Heart right ventricle (tissue), 16 donors: ENCODE measurements at regions not wholly inside any gene's neighbourhood (a gene's known extent, or its start where the extent isn't known, plus 50 kb on each side); places are given as distances from the start of the nearest gene placed in this dataset.

Experiments used
- ATAC-seq, 8 donors: fragments of 200-7000 bp; cut with Tn5 transposase; one replicate each; pipeline ENCODE4 v1.9.1; 2020; ENCODE audit warnings: mild to moderate bottlenecking in 8 of 8, moderate library complexity in 8 of 8, moderate number of reproducible peaks in 1 of 8
- DNase-seq, 2 donors: peaks; one replicate each; pipeline ENCODE4 v3.0.0-alpha.2; 2020
- H3K27ac ChIP-seq, 10 donors: fragments of 200-600 bp; sonication (generic) in 2 of 10; one replicate each; pipeline versions ENCODE4 v1.5.0 to v1.8.0; 2020 to 2022; ENCODE audit warnings: mild to moderate bottlenecking in 3 of 10
- H3K27me3 ChIP-seq, 7 donors: fragments of 200-600 bp; one replicate each; pipeline ENCODE4 v1.8.0; 2021 to 2022; ENCODE audit warnings: mild to moderate bottlenecking in 2 of 7
- H3K36me3 ChIP-seq, 9 donors: fragments of 200-600 bp; sonication (generic) in 1 of 9; one replicate each; pipeline versions ENCODE4 v1.5.0 to v1.8.0; 2020 to 2022; ENCODE audit warnings: mild to moderate bottlenecking in 2 of 9
- H3K4me1 ChIP-seq, 9 donors: fragments of 200-600 bp; sonication (generic) in 1 of 9; one replicate each; pipeline versions ENCODE4 v1.5.0 to v1.8.0; 2020 to 2022; ENCODE audit warnings: mild to moderate bottlenecking in 4 of 9
- H3K4me3 ChIP-seq, 10 donors: fragments of 200-600 bp; sonication (generic) in 2 of 10; one replicate each; pipeline versions ENCODE4 v1.5.0 to v1.8.0; 2020 to 2022; ENCODE audit warnings: mild to moderate bottlenecking in 7 of 10, moderate library complexity in 2 of 10
- H3K9me3 ChIP-seq, 11 donors: fragments of 200-600 bp in 10 of 11; sonication (generic) in 2 of 11; one replicate each; pipeline versions ENCODE4 v1.5.0 to v1.8.0; 2013 to 2022; ENCODE audit warnings: mild to moderate bottlenecking in 2 of 11, control low read depth in 1 of 11, moderate library complexity in 1 of 11
- CTCF ChIP-seq, 9 donors: fragments of 200-600 bp; sonication (generic) in 2 of 9; IDR thresholded peaks; one replicate each; pipeline versions ENCODE4 v1.5.0 to v1.8.0; 2021 to 2022; ENCODE audit warnings: antibody characterized with exemption in 9 of 9, mild to moderate bottlenecking in 5 of 9, moderate library complexity in 1 of 9
- WGBS, 2 donors: extraction: QIAGEN DNeasy Blood & Tissue Kit; methylation state at CpG; one replicate each; pipeline ENCODE4 v1.1.7; 2013; ENCODE audit warnings: inconsistent platforms in 1 of 2; 5-methylcytosine and 5-hydroxymethylcytosine counted together
- intact Hi-C, 10 donors: fragments of 100-400 bp; cut with DNase I; formaldehyde crosslinking; loops; one replicate each; pipeline versions ENCODE4 v1.11.1 to v1.14.2; 2022
- donor health status: Arrhythmogenic right ventricular cardiomyopathy.
- donor health status: ischemic (EF 13 %, LVEDD 7.1; RV severe dilation, severe dysfunction).
- donor health status: healthy with polysubstance abuse.
- donor health status: DM: no; HTN: yes; CAD: no.
- donor health status: DM: no; HTN: no; CAD: no.
- donor health status: ischemic (EF 25% LVEDD 6.9; RV normal size, moderate dysfunction).
- donor health status: ischemic (EF 25% LVEDD 5.7; RV mildly dilated, moderate dysfunction).
- donor health status: healthy.
- donor health status: DM: yes; HTN: yes; CAD: no.
- donor health status: Ischemic cardiomyopathy.
- donor health status: ischemic (EF 35%, LVEDD 5.7; RV mildly dilated, moderate dysfunction).
- donor health status: nonischemic (EF 11% LVEDD 7.7; RV severe dilation, severe dysfunction).
- donor health status: DM: yes; HTN: yes; CAD: no.
- donor health status: PGD.
- donor health status: ischemic (EF 29% LVEDD 5.4; RV normal size, mild dysfunction).
- donor health status: nonischemic (EF 23%, LVEDD 6.1; RV moderate dilation, normal function).

DNA sequence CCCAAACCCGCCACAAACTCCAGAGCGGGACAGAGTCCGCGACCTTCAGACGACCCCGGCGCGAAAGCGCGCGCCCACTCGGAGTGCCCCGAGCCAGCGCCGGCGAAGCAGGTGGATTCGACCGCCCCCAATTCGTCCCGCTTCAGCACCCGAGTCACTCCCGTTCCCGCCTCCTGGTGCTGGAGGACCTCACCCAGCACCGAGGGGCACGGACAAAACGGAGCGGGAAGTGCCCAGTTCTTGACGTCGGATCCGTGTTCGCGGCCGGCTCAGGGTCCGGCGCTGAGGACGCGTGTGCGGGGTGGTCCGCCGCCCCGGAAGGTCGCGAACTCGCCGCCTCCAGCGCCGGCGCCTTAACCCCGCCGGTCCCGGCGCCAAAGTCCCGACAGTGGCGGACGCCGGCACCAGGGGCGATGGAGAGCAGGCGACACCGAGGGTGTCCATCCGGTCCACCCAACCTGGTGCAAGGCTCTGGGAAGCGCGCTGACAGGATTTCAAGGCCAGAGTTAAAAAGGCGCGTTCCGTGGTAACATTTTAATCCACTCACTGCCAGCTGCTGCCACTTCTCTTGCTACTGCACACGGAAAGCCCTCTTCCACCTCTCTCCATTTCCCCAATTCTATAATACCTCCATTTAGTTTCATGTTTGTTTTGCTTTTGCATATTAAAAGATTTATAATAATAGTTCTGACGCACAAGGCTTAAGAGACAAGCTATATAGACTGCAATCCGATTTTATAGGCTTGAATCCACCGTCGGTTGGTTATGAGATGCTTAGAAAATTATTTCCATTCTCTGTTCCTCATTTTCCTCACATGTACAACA lies 240.0 kb upstream of the CPNE8 start:
- Histone ChIP-seq H3K4me3 (peak overlapping the region; percentile 18 to 61 (median 54)), H3K27me3 (peaks cover 6 to 40% (median 27%) of the 10 kb centered on the region in 7 donors), H3K9me3 (peaks cover 0 to 13% (median 3%) of the 10 kb centered on the region in 11 donors), H3K27ac (no peak overlapping the region), H3K4me1 (peaks cover 0 to 10% (median 7%) of the 10 kb centered on the region in 9 donors), H3K36me3 (no peaks in the 10 kb centered on the region)
- WGBS, 2 donors, result 4 to 5% methylated on average over 70 of the region's 70 CpGs
- intact Hi-C loops, result loop anchor here in 4 of 10 donors (2.0 to 10.0 kb wide), 3 partner anchors 127 to 129 kb away; no protein-coding TSS in a partner anchor
- peak in 7 of 9 donors; percentile 27 to 75 (median 68) for TF ChIP-seq CTCF (IDR thresholded peaks at IDR 0.05)
- DNase-seq (peak; percentile 21 to 60), ATAC-seq (peak in 6 of 8 donors; percentile 61 to 98 (median 82))

DNA sequence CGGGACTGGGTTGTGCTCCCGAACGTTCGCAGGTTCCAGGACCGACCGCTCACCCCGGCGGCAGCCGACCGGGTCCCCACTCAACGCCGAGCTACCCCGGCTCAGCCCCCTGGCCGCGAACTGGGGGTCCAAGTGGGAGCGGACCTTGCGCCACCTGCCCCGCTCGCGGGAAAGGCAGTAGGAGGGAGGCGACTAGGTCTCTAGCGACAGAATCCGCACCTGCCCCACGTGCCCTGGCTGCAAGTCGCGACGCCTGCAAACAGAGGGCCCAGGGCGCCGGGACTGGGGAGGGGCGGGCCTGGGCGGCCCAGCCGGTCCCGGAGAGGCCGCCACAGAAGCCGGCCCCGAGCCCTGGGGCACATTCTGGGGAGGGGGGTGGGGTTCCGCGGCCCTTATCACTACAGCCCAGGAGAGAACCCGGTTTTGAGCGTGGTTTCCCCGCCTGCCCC lies 239.2 kb upstream of the CPNE8 start:
- ATAC-seq (peak in 4 of 8 donors; percentile 24 to 59 (median 44)), DNase-seq (no peak)
- 13 to 15% methylated on average over 41 of the region's 41 CpGs for WGBS, 2 donors
- peaks cover 6 to 40% (median 27%) of the 10 kb centered on the region in 7 donors for H3K27me3 ChIP-seq
- no peaks in the 10 kb centered on the region for H3K36me3 ChIP-seq
- H3K4me1 ChIP-seq, result peaks cover 0 to 10% (median 7%) of the 10 kb centered on the region in 9 donors
- H3K9me3 ChIP-seq, result peaks cover 0 to 6% (median 0%) of the 10 kb centered on the region in 11 donors
- H3K27ac ChIP-seq, result no peak overlapping the region
- intact Hi-C loops, result loop anchor here in 5 of 10 donors (2.0 to 10.0 kb wide), 3 partner anchors 128 to 130 kb away; no protein-coding TSS in a partner anchor
- no peak for TF ChIP-seq CTCF (IDR thresholded peaks at IDR 0.05)
- peak overlapping the region in 9 of 10 donors; percentile 18 to 61 (median 56) for H3K4me3 ChIP-seq

DNA sequence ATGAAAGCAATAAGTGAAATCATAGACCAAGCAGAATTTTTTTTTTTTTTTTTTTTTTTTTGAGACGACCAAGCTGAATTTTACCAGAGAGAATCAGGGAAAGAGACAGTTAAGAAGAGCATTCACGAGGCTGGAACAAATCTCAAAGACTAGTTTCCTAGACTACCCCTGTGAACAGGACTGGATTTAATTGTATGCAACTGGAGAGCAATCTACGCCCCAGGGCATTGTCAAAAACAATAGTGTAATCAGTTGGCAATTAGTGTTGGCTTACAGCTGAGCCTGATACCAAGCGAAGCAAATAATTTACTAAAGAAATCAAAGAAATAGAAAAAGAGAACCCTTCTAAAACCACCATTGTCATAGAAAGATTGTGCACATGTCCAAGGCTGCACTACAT lies 232.9 kb upstream of the CPNE8 start:
- Histone ChIP-seq H3K4me1 (no peaks in the 10 kb centered on the region), H3K27ac (no peak overlapping the region), H3K4me3 (no peak overlapping the region), H3K9me3 (no peaks in the 10 kb centered on the region), H3K36me3 (no peaks in the 10 kb centered on the region), H3K27me3 (peaks cover 0 to 3% (median 0%) of the 10 kb centered on the region in 7 donors)
- no peak for TF ChIP-seq CTCF (IDR thresholded peaks at IDR 0.05)
- intact Hi-C loops, result no loop called here
- WGBS, 2 donors, result 60 to 68% methylated on average over 4 of the region's 4 CpGs
- ATAC-seq (no peak), DNase-seq (no peak)

DNA sequence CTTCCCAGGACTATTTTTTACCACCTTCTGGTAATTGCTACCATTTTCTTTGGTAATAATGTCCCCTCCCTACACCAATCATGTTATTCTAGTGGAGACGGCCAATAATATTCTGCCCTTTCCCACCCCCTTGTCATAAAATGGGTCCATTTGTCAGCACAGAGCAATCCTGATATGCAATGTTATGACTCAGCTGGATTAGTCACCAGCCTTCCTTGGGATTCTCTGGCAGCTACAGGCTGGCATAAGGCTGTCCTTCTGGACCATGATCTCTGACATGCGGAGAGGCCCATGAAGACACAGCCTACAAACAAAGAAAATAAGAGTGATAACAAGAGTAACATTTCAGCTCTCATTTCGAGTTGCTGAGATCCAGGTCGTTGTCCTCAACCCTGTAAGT lies 222.0 kb upstream of the CPNE8 start:
- H3K36me3 ChIP-seq, result no peaks in the 10 kb centered on the region
- DNase-seq (no peak), ATAC-seq (peak in 1 of 8 donors; percentile 60)
- 65 to 68% methylated on average over 4 of the region's 4 CpGs for WGBS, 2 donors
- TF ChIP-seq CTCF (IDR thresholded peaks at IDR 0.05), result no peak
- H3K4me1 ChIP-seq, result no peaks in the 10 kb centered on the region
- H3K9me3 ChIP-seq, result no peaks in the 10 kb centered on the region
- H3K27ac ChIP-seq, result no peak overlapping the region
- H3K27me3 ChIP-seq, result peaks cover 0 to 2% (median 0%) of the 10 kb centered on the region in 7 donors
- intact Hi-C loops, result loop anchor here in 1 of 10 donors (5.0 kb wide), 1 partner anchor 50 kb away; no protein-coding TSS in a partner anchor
- no peak overlapping the region for H3K4me3 ChIP-seq
